HUES64 (cell line): ENCODE measurements at regions not wholly inside any gene's neighbourhood (a gene's known extent, or its start where the extent isn't known, plus 50 kb on each side); places are given as distances from the start of the nearest gene placed in this dataset.

Experiments
- H3K27ac ChIP-seq: 2 replicates; pipeline ENCODE4 v1.7.0; 2013; ENCODE audit warnings: low read depth, low read length, inconsistent platforms
- H3K27me3 ChIP-seq: 2 replicates; pipeline ENCODE4 v1.6.1; 2013; ENCODE audit warnings: mild to moderate bottlenecking, low read length; ENCODE audit not compliant: insufficient read depth
- H3K36me3 ChIP-seq: 2 replicates; pipeline ENCODE4 v1.6.1; 2013; ENCODE audit warnings: mild to moderate bottlenecking, low read length; ENCODE audit not compliant: insufficient read depth
- H3K4me1 ChIP-seq: 2 replicates; pipeline ENCODE4 v1.6.1; 2013; ENCODE audit warnings: mild to moderate bottlenecking, low read length, moderate library complexity; ENCODE audit not compliant: insufficient read depth
- H3K4me3 ChIP-seq: 2 replicates; pipeline ENCODE4 v1.5.1; 2013; ENCODE audit warnings: mild to moderate bottlenecking, low read length, moderate library complexity
- H3K9ac ChIP-seq: 2 replicates; pipeline ENCODE4 v1.6.1; 2013; ENCODE audit warnings: mild to moderate bottlenecking, low read depth, low read length
- H3K9me3 ChIP-seq: 2 replicates; pipeline ENCODE4 v1.6.1; 2013; ENCODE audit warnings: low read depth, low read length; ENCODE audit not compliant: insufficient read depth
- WGBS: fragments of 150-250, 120-280 bp; methylation state at CpG from one replicate; pipeline ENCODE4 v1.1.7; 2013; ENCODE audit warnings: missing lambda C conversion rate; 5-methylcytosine and 5-hydroxymethylcytosine counted together

DNA sequence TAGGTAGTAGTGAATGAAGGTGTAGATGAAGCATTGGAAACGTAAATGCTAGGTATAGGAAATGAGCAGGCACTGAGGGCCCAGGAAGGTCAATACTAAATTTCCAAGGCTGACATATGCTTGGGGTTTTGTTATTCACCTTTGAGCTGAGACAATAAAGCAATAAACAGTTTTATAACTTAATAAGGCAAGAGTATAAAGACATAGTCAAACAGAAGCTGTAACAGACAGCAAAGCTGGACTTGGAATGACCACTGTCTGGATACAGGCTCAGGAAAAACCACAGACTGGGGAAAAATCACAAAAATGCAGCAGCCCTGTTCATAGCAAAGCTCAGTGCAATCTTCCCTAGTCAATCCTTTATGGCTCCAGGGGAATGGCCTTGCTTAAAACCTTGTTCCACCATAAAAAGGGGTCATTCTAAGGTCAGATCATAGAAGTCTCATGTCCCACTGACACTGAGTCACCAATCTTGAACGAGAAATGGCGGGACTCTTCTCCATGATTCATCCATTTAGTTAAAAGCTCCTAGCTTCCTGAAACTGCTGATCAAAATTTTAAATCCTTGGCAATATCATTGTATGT is 493.3 kb downstream of the CMPK2 start:
- peaks cover 7% of the 10 kb centered on the region; the same call in 1 of the 2 replicates for H3K9me3 ChIP-seq
- no peak overlapping the region for H3K27ac ChIP-seq
- H3K4me3 ChIP-seq = no peak overlapping the region
- H3K36me3 ChIP-seq = no peaks in the 10 kb centered on the region
- 95% methylated on average over 3 of the region's 3 CpGs for WGBS
- no peaks in the 10 kb centered on the region for H3K27me3 ChIP-seq
- H3K9ac ChIP-seq = no peak overlapping the region
- H3K4me1 ChIP-seq = no peaks in the 10 kb centered on the region

- WGBS = 100% methylated on average over 1 of the region's 2 CpGs
- Histone ChIP-seq H3K27me3 (no peaks in the 10 kb centered on the region), H3K9me3 (no peaks in the 10 kb centered on the region), H3K4me3 (no peak overlapping the region), H3K27ac (no peak overlapping the region), H3K4me1 (no peaks in the 10 kb centered on the region), H3K36me3 (no peaks in the 10 kb centered on the region), H3K9ac (no peak overlapping the region)
These were observed 484.4 kb downstream of the CMPK2 start for GRCh38 chr2:6381326-6381725.

- H3K9me3 ChIP-seq = no peaks in the 10 kb centered on the region
- H3K36me3 ChIP-seq = no peaks in the 10 kb centered on the region
- H3K4me3 ChIP-seq = no peak overlapping the region
- H3K27ac ChIP-seq = no peak overlapping the region
- H3K27me3 ChIP-seq = no peaks in the 10 kb centered on the region
- H3K9ac ChIP-seq = no peak overlapping the region
- no peaks in the 10 kb centered on the region for H3K4me1 ChIP-seq
- 89% methylated on average over 3 of the region's 4 CpGs for WGBS
These were observed 481.4 kb downstream of the CMPK2 start for GRCh38 chr2:6384341-6384740.

- Histone ChIP-seq H3K9ac (no peak overlapping the region), H3K4me1 (no peaks in the 10 kb centered on the region), H3K4me3 (no peak overlapping the region), H3K27me3 (no peaks in the 10 kb centered on the region), H3K27ac (no peak overlapping the region), H3K9me3 (no peaks in the 10 kb centered on the region), H3K36me3 (no peaks in the 10 kb centered on the region)
- WGBS = 95% methylated on average over 10 of the region's 10 CpGs
These were observed 473.4 kb downstream of the CMPK2 start for GRCh38 chr2:6392354-6392753.

DNA sequence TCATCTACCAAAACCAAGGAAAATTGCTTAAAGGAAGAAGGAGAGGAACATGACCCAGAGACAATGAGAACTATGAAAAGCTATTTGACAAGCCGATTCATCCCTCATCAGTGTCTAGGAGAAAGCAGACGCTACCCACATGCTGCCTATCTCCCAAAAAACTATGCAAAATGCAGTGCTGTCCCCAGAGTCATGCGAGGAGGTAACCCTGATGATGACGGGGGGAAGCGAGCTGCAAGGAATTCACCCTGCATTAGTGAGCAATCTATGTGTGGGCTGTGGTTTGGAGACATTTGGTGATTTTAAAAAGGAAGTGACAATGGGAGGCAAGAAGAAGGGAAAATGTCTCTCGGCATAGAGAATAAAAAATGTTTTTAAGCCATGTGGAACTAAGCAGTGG is 472.7 kb downstream of the CMPK2 start:
- Histone ChIP-seq H3K9ac (no peak overlapping the region), H3K4me1 (no peaks in the 10 kb centered on the region), H3K4me3 (no peak overlapping the region), H3K27ac (no peak overlapping the region), H3K9me3 (no peaks in the 10 kb centered on the region), H3K36me3 (no peaks in the 10 kb centered on the region), H3K27me3 (no peaks in the 10 kb centered on the region)
- WGBS = 90% methylated on average over 6 of the region's 6 CpGs

DNA sequence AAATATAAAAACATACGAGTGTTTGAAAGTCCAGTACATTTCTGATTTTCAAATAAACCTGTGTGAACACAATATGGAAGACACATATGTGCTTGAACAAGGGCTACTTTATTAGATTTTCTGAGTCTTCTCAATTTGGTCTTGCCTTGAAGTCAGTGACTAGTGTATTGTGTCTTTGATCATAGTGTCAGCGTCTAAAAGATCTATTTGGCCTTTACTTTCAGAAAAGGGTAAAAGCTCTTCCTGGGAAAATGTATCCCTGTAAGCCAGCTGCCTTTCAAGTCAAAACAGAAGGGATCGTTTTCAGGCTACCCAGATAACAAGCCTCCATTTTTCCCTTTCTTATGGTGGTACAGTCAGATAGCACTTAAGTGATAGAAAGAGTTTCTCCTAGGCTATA is 471.9 kb downstream of the CMPK2 start:
- 95% methylated on average over 3 of the region's 3 CpGs for WGBS
- H3K9ac ChIP-seq = no peak overlapping the region
- no peak overlapping the region for H3K27ac ChIP-seq
- no peaks in the 10 kb centered on the region for H3K36me3 ChIP-seq
- H3K4me3 ChIP-seq = no peak overlapping the region
- no peaks in the 10 kb centered on the region for H3K27me3 ChIP-seq
- no peaks in the 10 kb centered on the region for H3K4me1 ChIP-seq
- H3K9me3 ChIP-seq = no peaks in the 10 kb centered on the region

DNA sequence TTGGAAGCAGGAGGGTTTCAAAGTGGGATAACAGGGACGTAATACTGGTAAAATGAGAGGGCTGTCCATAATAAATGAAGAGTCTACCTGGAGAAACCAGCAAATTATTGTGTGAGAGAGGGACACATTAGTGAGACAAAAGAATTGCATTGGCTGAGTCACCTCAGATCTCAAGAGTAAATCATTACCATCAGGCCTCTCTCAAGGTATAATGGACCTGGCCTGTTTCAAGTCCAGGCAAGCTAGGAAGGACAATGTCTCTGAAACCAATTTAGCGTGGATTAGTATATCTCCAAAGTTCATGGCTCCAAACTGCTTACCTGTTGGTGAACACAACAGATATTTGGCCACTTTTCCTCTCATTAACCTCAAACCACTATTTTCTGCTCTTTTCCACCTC is 471.4 kb downstream of the CMPK2 start:
- no peak overlapping the region for H3K9ac ChIP-seq
- 93% methylated on average over 2 of the region's 2 CpGs for WGBS
- H3K4me3 ChIP-seq = no peak overlapping the region

GRCh38 chr2:6398421-6398820 is 467.3 kb downstream of the CMPK2 start:
- 93% methylated on average over 1 of the region's 2 CpGs for WGBS

More for the DNA sequence above, 471.4 kb downstream of the CMPK2 start:
- no peaks in the 10 kb centered on the region for H3K9me3 ChIP-seq
- H3K36me3 ChIP-seq = no peaks in the 10 kb centered on the region
- H3K4me1 ChIP-seq = no peaks in the 10 kb centered on the region
- no peak overlapping the region for H3K27ac ChIP-seq
- H3K27me3 ChIP-seq = no peaks in the 10 kb centered on the region

GRCh38 chr2:6401301-6401700 is 464.4 kb downstream of the CMPK2 start:
- Histone ChIP-seq H3K27me3 (no peaks in the 10 kb centered on the region), H3K4me1 (no peaks in the 10 kb centered on the region), H3K36me3 (no peaks in the 10 kb centered on the region), H3K9me3 (no peaks in the 10 kb centered on the region), H3K27ac (no peak overlapping the region), H3K9ac (no peak overlapping the region), H3K4me3 (no peak overlapping the region)
- WGBS = 99% methylated on average over 2 of the region's 3 CpGs

More at GRCh38 chr2:6398421-6398820, 467.3 kb downstream of the CMPK2 start:
- Histone ChIP-seq H3K36me3 (no peaks in the 10 kb centered on the region), H3K9ac (no peak overlapping the region), H3K4me3 (no peak overlapping the region), H3K27ac (no peak overlapping the region), H3K4me1 (no peaks in the 10 kb centered on the region), H3K27me3 (no peaks in the 10 kb centered on the region), H3K9me3 (no peaks in the 10 kb centered on the region)

DNA sequence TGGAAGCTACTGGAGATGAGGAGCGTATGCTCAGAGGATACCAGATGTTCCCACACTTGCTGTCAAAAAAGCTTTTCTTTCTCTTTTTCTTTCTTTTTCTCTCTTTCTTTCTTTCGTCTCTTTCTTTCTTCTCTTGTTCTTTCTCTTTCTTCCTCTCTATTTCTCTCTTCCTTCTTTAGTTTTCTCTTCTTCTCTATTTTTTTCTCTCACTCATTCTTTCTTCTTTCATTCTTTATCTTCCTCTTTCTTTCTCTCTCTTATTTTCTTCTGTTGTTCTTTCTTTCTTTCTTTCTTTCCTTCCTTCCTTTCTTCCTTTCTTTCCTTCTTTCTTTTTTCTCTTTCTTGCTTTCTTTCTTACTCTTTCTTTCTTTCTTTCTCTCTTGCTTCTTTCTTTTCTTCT is 457.6 kb downstream of the CMPK2 start:
- no peaks in the 10 kb centered on the region for H3K9me3 ChIP-seq
- no peak overlapping the region for H3K9ac ChIP-seq
- no peaks in the 10 kb centered on the region for H3K4me1 ChIP-seq
- H3K4me3 ChIP-seq = no peak overlapping the region
- H3K36me3 ChIP-seq = no peaks in the 10 kb centered on the region
- 95% methylated on average over 2 of the region's 2 CpGs for WGBS
- H3K27me3 ChIP-seq = no peaks in the 10 kb centered on the region
- H3K27ac ChIP-seq = no peak overlapping the region

DNA sequence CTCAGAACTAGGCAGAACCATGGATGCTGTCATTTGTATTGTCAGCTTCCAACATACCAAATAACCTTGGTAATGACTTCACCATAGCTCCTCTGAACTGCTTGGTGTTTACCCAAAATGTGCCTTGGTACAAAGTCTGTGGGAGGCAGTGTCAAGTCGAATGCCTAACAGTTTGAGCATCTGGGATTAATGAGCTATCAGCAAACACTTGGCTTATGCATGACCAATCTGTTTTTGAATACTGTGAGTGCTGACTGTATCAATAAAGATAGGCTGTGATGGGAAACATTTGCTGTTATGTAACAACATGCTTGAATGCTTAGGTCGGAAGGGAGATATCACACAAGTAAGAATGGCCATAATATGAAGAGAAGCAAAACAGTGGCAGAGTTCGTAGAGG is 455.4 kb downstream of the CMPK2 start:
- no peaks in the 10 kb centered on the region for H3K4me1 ChIP-seq
- 92% methylated on average over 3 of the region's 3 CpGs for WGBS

DNA sequence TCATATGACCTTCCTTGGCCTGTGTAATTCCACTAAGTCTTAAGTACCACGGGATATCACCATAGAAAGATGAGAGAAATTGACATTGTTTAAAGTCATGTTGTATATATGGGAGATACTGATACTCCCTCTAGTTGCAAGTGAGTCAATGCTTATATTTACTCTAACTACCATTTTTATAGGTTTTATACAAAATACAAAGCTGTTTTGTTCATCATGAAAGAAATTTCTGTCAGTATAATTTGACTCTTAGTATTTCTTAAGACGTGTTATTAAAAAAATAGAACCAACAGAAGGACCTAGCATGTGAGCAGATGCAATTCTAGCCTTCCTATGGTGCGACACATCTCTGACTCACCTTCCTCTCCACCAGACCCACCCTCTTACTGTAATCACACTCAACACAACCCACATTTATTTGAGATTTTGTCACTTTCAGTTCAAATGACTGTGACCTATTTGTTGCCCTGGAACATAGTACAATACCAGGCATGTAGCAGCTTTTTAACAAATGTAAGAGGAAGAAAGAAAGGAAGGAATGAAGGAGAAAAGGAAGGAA is 453.1 kb downstream of the CMPK2 start:
- Histone ChIP-seq H3K4me1 (no peaks in the 10 kb centered on the region), H3K9me3 (no peaks in the 10 kb centered on the region), H3K27ac (no peak overlapping the region), H3K9ac (no peak overlapping the region), H3K27me3 (no peaks in the 10 kb centered on the region), H3K4me3 (no peak overlapping the region), H3K36me3 (no peaks in the 10 kb centered on the region)
- WGBS = 89% methylated on average over 3 of the region's 3 CpGs

More for the DNA sequence above, 455.4 kb downstream of the CMPK2 start:
- Histone ChIP-seq H3K9ac (no peak overlapping the region), H3K36me3 (no peaks in the 10 kb centered on the region), H3K27me3 (no peaks in the 10 kb centered on the region), H3K4me3 (no peak overlapping the region), H3K27ac (no peak overlapping the region), H3K9me3 (no peaks in the 10 kb centered on the region)
